ENCODE measurements at regions not wholly inside any gene's neighbourhood (a gene's known extent, or its start where the extent isn't known, plus 50 kb on each side); places are given as distances from the start of the nearest gene placed in this dataset.

GRCh38 chr19:23547816-23548430, 139.1 kb downstream of the ZNF675 start:
- BruUV-seq (replicated peaks), result no TSS peak
- CTCF ChIA-PET, result no interaction called here
- TF ChIP-seq CTCF (IDR thresholded peaks at IDR 0.05; ENCODE audit: unreplicated experiment), result no peak
- DNase-seq, result no peak
- H3K36me3 Mint-ChIP-seq (ENCODE audit: insufficient read depth, unreplicated experiment), result no peaks in the 10 kb centered on the region
- no peak overlapping the region for H3K4me3 Mint-ChIP-seq (ENCODE audit: low read depth, unreplicated experiment)
- peaks cover 21% of the 10 kb centered on the region for H3K9me3 Mint-ChIP-seq (ENCODE audit: low read depth, unreplicated experiment)
- H3K27me3 Mint-ChIP-seq (ENCODE audit: unreplicated experiment), result no peaks in the 10 kb centered on the region
- no peaks in the 10 kb centered on the region for H3K4me1 Mint-ChIP-seq (ENCODE audit: low read depth, unreplicated experiment)
- no peak overlapping the region for H3K27ac Mint-ChIP-seq (ENCODE audit: unreplicated experiment)
- intact Hi-C loops (cut with micrococcal nuclease; ENCODE audit: unreplicated experiment), result no loop called here

- Mint-ChIP-seq H3K27ac (ENCODE audit: unreplicated experiment) (no peak overlapping the region), H3K36me3 (ENCODE audit: insufficient read depth, unreplicated experiment) (no peaks in the 10 kb centered on the region), H3K9me3 (ENCODE audit: low read depth, unreplicated experiment) (peaks cover 21% of the 10 kb centered on the region), H3K4me3 (ENCODE audit: low read depth, unreplicated experiment) (no peak overlapping the region), H3K27me3 (ENCODE audit: unreplicated experiment) (no peaks in the 10 kb centered on the region), H3K4me1 (ENCODE audit: low read depth, unreplicated experiment) (no peaks in the 10 kb centered on the region)
- CTCF ChIA-PET, result no interaction called here
- TF ChIP-seq CTCF (IDR thresholded peaks at IDR 0.05; ENCODE audit: unreplicated experiment), result no peak
- intact Hi-C loops (cut with micrococcal nuclease; ENCODE audit: unreplicated experiment), result no loop called here
- DNase-seq, result no peak
- no TSS peak for BruUV-seq (replicated peaks)
These were observed 139.9 kb downstream of the ZNF675 start for GRCh38 chr19:23547156-23547555.

GRCh38 chr19:23543351-23543750, 143.7 kb downstream of the ZNF675 start:
- no peak for TF ChIP-seq CTCF (IDR thresholded peaks at IDR 0.05; ENCODE audit: unreplicated experiment)
- Mint-ChIP-seq H3K4me1 (ENCODE audit: low read depth, unreplicated experiment) (no peaks in the 10 kb centered on the region), H3K36me3 (ENCODE audit: insufficient read depth, unreplicated experiment) (no peaks in the 10 kb centered on the region), H3K27ac (ENCODE audit: unreplicated experiment) (no peak overlapping the region), H3K4me3 (ENCODE audit: low read depth, unreplicated experiment) (no peak overlapping the region), H3K27me3 (ENCODE audit: unreplicated experiment) (no peaks in the 10 kb centered on the region), H3K9me3 (ENCODE audit: low read depth, unreplicated experiment) (peaks cover 16% of the 10 kb centered on the region)
- CTCF ChIA-PET, result no interaction called here
- intact Hi-C loops (cut with micrococcal nuclease; ENCODE audit: unreplicated experiment), result no loop called here
- DNase-seq, result no peak
- no TSS peak for BruUV-seq (replicated peaks)

- CTCF ChIA-PET, result no interaction called here
- H3K27me3 Mint-ChIP-seq (ENCODE audit: unreplicated experiment), result no peaks in the 10 kb centered on the region
- H3K27ac Mint-ChIP-seq (ENCODE audit: unreplicated experiment), result no peak overlapping the region
- no peak for DNase-seq
- BruUV-seq (replicated peaks), result no TSS peak
- peaks cover 16% of the 10 kb centered on the region for H3K9me3 Mint-ChIP-seq (ENCODE audit: low read depth, unreplicated experiment)
- no peaks in the 10 kb centered on the region for H3K4me1 Mint-ChIP-seq (ENCODE audit: low read depth, unreplicated experiment)
- TF ChIP-seq CTCF (IDR thresholded peaks at IDR 0.05; ENCODE audit: unreplicated experiment), result no peak
- no peak overlapping the region for H3K4me3 Mint-ChIP-seq (ENCODE audit: low read depth, unreplicated experiment)
- H3K36me3 Mint-ChIP-seq (ENCODE audit: insufficient read depth, unreplicated experiment), result no peaks in the 10 kb centered on the region
- intact Hi-C loops (cut with micrococcal nuclease; ENCODE audit: unreplicated experiment), result no loop called here
These were observed 144.4 kb downstream of the ZNF675 start for GRCh38 chr19:23542562-23542961.
